Effector memory CD8-positive, alpha-beta T cell (primary cell): ENCODE measurements at regions not wholly inside any gene's neighbourhood (a gene's known extent, or its start where the extent isn't known, plus 50 kb on each side); places are given as distances from the start of the nearest gene placed in this dataset.
A peak's percentile ranks its signal among the peaks of the same experiment; 100 is the strongest.

ENCODE experiments used
- ATAC-seq: fragments of 150-1000 bp; cut with Tn5 transposase; replicated peaks from 2 replicates; pipeline ENCODE4 v1.10.0; 2021; ENCODE audit warnings: mild to moderate bottlenecking, moderate library complexity
- DNase-seq, 3 experiments: peaks; one replicate each; pipeline ENCODE4 v3.0.0; 2021
- H3K27ac Mint-ChIP-seq, 2 donors: one replicate each; pipeline ENCODE4 v1.8.0; 2022; ENCODE audit warnings: mild to moderate bottlenecking in 2 of 2, mixed read lengths in 2 of 2, moderate library complexity in 2 of 2
- H3K27me3 Mint-ChIP-seq, 2 donors: one replicate each; pipeline ENCODE4 v1.8.0; 2022; ENCODE audit warnings: mixed read lengths in 2 of 2
- H3K36me3 Mint-ChIP-seq: one replicate; pipeline ENCODE4 v1.8.0; 2022; ENCODE audit warnings: mild to moderate bottlenecking, moderate library complexity, mixed read lengths; ENCODE audit not compliant: insufficient read depth
- H3K4me1 Mint-ChIP-seq, 2 donors: one replicate each; pipeline ENCODE4 v1.8.0; 2022; ENCODE audit warnings: low read depth in 2 of 2, mixed read lengths in 2 of 2
- H3K4me3 Mint-ChIP-seq, 2 donors: one replicate each; pipeline ENCODE4 v1.8.0; 2022; ENCODE audit warnings: mild to moderate bottlenecking in 2 of 2, mixed read lengths in 2 of 2, moderate library complexity in 2 of 2
- H3K9me3 Mint-ChIP-seq, 2 donors: one replicate each; pipeline ENCODE4 v1.8.0; 2022; ENCODE audit warnings: mixed read lengths in 2 of 2

DNA sequence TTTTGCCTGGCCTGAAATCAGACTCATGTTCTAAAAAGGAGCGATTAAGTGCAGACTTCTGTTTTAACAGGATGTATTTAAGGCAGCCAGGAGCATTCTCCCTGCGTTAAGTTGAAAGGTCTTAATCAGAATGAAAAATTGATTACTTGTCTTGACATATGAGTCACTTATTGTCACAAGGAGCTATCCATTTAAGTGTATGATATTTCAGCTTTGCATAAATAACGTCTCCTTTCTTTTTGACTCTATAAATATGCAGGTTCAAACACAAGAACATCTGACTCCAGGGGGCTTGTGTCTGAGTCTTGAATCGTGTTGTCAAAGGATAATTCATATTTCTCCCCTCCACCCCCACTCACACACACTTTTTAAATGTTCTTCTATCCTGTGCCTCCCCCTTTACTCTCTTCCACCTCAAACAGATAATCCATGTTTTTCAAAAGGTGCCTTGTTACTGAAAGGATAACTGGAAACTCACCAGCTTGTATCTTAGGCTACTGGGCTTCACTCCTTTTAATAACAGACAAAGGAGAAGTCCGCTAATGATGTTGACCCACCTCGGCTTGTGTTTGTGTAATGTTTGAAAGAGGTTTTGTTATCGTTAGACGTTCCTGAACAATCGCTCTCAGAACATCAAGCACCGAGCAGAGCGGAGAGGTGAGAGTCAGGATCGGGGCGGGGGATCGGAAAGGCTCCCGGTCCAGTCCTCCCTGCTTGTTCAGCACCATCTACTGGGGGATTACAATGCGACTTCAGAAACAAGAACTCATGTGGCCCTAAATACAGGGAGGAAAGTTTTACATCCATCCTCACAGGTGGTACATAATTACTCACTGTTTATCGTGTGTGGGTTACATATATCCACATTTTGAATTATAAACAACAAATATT lies 107.5 kb upstream of the RPL34 start:
- Mint-ChIP-seq H3K27ac (no peak overlapping the region), H3K4me3 (no peak overlapping the region)

DNA sequence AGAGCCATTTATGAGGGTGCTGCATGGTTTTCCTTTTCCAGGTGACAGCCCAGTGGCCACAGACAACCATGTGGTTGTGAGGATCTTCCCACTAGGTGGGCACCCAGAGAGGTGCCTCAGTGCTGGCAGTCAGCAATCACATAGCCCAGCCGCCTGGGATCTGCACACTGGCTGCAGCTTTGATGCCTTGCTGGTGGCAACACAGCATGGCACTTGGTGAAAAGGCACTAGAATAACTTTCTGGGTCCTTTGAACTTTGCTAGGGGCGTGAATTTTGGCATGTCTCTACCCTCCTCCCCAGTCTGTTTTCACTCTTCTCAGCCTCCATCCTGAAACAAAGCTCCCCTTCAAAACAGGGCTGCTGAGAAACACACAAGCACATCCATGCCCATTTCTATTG lies 108.8 kb upstream of the RPL34 start:
- H3K36me3 Mint-ChIP-seq: no peaks in the 10 kb centered on the region

More for the DNA sequence above, 107.5 kb upstream of the RPL34 start:
- H3K36me3 Mint-ChIP-seq: no peaks in the 10 kb centered on the region
- H3K27me3 Mint-ChIP-seq: peaks cover 42 to 44% of the 10 kb centered on the region in 2 donors
- ATAC-seq (no peak), DNase-seq (no peak)
- H3K9me3 Mint-ChIP-seq: no peaks in the 10 kb centered on the region
- peaks cover 0 to 5% of the 10 kb centered on the region in 2 donors for H3K4me1 Mint-ChIP-seq

DNA sequence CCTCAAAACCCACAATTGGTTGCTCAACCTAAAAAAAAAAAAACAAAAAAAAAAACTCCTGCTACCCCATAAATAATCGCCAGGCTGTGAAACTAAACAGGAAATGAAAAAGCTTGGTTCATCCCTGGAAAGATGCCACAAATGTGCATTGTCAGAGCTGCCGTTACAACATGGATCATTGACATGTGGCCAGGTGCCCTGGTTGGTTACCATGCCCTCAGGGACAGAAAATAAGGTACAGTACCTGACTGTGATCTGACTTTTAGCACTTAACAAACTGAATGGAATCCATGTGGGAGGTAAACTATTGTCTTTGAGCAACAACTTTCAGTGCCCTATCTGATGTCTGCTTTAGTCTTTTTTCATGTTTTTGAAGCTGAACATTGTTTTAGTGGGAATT lies 118.0 kb upstream of the RPL34 start:
- ATAC-seq (no peak), DNase-seq (no peak)
- Mint-ChIP-seq H3K9me3 (no peaks in the 10 kb centered on the region), H3K36me3 (no peaks in the 10 kb centered on the region), H3K4me3 (no peak overlapping the region), H3K27ac (no peak overlapping the region), H3K27me3 (peaks cover 0 to 13% of the 10 kb centered on the region in 2 donors), H3K4me1 (no peaks in the 10 kb centered on the region)

More for the DNA sequence above, 108.8 kb upstream of the RPL34 start:
- DNase-seq (no peak), ATAC-seq (no peak)
- Mint-ChIP-seq H3K27ac (peak overlapping the region in 1 of 2 donors; percentile 20), H3K9me3 (peaks cover 0 to 4% of the 10 kb centered on the region in 2 donors), H3K4me1 (peaks cover 0 to 5% of the 10 kb centered on the region in 2 donors), H3K27me3 (peaks cover 42 to 44% of the 10 kb centered on the region in 2 donors), H3K4me3 (no peak overlapping the region)

DNA sequence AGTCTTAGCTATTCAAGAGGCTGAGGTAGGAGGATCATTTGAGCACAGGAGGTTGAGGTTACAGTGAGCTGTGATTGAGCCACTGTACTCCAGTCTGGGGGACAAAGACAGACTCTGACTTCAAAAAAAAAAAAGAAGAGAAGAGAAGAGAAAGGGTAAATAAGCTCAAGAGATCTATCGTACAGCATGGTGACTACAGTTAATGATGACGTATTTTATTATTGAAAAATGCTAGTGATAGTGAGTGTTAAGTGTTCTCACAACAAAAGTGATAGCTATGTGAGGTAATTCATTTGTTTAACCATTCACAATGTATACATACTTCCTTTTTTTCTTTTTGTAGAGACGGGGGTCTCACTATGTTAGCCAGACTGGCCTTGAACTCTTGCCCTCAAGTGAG lies 121.5 kb upstream of the RPL34 start:
- Mint-ChIP-seq H3K27me3 (peaks cover under 1 to 13% of the 10 kb centered on the region in 2 donors), H3K4me3 (no peak overlapping the region), H3K4me1 (no peaks in the 10 kb centered on the region), H3K36me3 (no peaks in the 10 kb centered on the region), H3K9me3 (no peaks in the 10 kb centered on the region), H3K27ac (no peak overlapping the region)
- ATAC-seq: no peak
- no peak for DNase-seq

DNA sequence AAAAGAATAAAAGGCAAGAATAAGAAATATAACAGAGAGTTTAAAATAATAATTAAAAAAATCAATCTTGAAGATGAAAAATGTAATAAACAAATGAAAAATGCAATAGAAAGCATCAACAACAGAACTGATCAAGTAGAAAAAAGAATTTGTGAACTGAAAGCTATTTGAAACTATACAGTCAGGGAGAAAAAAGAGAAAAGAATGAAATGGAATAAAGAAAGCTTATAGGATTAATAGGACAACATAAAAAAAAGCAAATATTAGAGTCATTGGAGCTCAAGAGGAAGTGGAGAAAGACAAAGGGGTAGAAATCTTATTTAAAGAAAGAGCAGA lies 126.8 kb upstream of the RPL34 start:
- Mint-ChIP-seq H3K27me3 (peaks cover 19 to 30% of the 10 kb centered on the region in 2 donors), H3K27ac (no peak overlapping the region), H3K36me3 (no peaks in the 10 kb centered on the region), H3K9me3 (peaks cover 0 to 5% of the 10 kb centered on the region in 2 donors), H3K4me3 (no peak overlapping the region), H3K4me1 (no peaks in the 10 kb centered on the region)
- DNase-seq (no peak), ATAC-seq (no peak)

DNA sequence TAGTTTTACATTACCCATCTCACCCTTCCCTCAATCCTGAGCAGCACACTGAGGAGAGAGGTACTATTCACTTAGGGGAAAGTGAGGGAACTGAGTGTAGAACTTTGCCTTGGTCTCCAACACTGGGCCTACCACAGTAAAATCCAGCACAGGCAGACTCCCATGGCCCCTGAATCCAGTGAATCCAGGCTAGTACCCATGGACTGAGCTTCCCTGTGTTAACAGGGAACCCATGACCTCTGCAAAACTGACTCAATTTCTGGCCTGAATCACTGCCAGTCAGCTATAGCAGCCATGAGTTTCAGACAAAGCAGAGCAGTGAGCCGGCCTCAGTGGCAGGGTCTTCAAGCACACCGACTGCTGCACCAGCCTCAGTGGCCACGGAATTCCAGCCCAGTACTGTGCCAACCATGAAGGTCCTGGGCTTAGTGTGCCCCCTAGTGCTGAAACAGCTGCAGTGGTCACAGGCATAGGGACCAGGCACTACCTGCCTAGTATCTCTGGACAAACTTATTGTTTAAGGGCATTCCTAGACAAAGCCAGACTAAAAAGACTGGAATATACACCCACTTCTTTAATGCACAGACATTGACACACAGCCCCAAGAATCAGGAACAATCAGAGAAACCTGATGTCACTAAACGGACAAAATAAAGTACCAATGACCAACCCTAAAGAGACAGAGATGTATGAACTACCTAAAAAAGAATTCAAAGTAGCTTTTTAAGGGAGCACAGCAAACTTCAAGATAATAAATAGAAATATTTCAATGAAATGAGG lies 127.4 kb upstream of the RPL34 start:
- H3K9me3 Mint-ChIP-seq: peaks cover 0 to 5% of the 10 kb centered on the region in 2 donors
- DNase-seq: peak in 1 of 3 experiments; percentile 3
- no peaks in the 10 kb centered on the region for H3K36me3 Mint-ChIP-seq
- peaks cover 19 to 30% of the 10 kb centered on the region in 2 donors for H3K27me3 Mint-ChIP-seq
- no peak overlapping the region for H3K27ac Mint-ChIP-seq
- H3K4me3 Mint-ChIP-seq: no peak overlapping the region
- no peak for ATAC-seq
- H3K4me1 Mint-ChIP-seq: no peaks in the 10 kb centered on the region

DNA sequence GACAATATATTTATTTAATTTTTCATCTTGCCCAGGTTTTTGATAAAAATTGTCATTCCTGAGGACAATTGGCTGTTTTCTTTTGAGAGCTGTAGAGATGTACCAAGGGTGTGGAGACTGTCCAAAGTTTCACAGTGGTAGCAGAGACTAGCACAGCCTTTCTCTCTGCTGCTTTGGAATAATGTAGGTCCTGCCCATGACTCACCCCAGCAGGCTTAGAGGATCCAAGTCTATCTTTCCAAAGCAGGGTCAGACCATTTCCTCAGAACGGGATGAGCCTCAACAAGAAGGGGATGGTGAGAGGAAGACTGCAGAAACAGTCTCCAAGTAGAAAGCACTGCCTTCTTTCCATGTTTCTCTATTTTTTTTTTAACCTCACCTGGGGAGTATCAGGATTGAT lies 131.5 kb upstream of the RPL34 start:
- peaks cover 0 to 5% of the 10 kb centered on the region in 2 donors for H3K9me3 Mint-ChIP-seq
- ATAC-seq (no peak), DNase-seq (no peak)
- H3K27ac Mint-ChIP-seq: no peak overlapping the region
- peaks cover 6 to 10% of the 10 kb centered on the region in 2 donors for H3K4me1 Mint-ChIP-seq
- no peak overlapping the region for H3K4me3 Mint-ChIP-seq
- H3K36me3 Mint-ChIP-seq: peaks cover 2% of the 10 kb centered on the region
- H3K27me3 Mint-ChIP-seq: peaks cover 19 to 36% of the 10 kb centered on the region in 2 donors

DNA sequence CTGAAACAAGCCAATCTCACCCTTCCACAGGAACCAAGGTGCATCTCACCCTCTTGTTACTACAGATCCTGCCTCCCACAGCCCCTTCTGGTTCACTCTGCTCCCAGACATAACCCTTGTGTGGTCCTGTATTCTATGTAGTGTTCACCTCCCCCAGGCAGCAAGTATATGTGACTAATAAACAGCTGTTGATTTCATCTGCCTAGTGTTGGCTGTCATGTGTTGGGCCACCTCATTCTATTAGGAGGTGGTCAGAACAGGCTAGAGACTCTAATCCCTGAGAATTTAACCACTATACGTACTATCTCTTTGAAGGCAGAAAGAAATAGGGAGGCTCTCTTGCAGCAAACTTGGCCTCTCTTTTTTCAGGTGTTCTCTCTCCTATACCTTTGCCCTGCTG lies 134.3 kb upstream of the RPL34 start:
- ATAC-seq (no peak), DNase-seq (no peak)
- Mint-ChIP-seq H3K9me3 (no peaks in the 10 kb centered on the region), H3K36me3 (peaks cover 2% of the 10 kb centered on the region), H3K4me3 (no peak overlapping the region), H3K27me3 (peaks cover 12 to 23% of the 10 kb centered on the region in 2 donors), H3K4me1 (peaks cover 20 to 24% of the 10 kb centered on the region in 2 donors), H3K27ac (no peak overlapping the region)

DNA sequence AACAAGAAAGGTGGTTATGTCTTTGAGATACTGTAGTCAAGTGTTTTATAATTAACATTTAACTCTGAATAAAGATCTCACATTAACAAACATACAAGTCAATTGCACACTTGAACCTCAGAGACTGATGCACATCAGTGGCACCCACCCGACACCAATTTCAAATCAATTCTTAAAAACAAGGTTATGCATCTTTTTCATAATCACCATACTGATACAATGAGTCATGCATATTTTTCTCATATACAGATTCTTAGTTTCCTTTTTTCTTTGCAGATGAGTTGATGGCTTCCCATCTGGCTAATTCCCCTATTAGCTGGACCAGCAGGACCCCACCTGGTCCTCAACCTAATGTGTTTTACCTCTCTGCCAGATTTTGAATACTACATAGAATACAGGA lies 136.2 kb upstream of the RPL34 start:
- Mint-ChIP-seq H3K4me3 (peak overlapping the region in 1 of 2 donors; percentile 7), H3K27ac (no peak overlapping the region), H3K36me3 (peaks cover 2% of the 10 kb centered on the region), H3K9me3 (no peaks in the 10 kb centered on the region), H3K27me3 (peaks cover 5 to 10% of the 10 kb centered on the region in 2 donors), H3K4me1 (peaks cover 20 to 24% of the 10 kb centered on the region in 2 donors)
- DNase-seq: no peak
- ATAC-seq: no peak

DNA sequence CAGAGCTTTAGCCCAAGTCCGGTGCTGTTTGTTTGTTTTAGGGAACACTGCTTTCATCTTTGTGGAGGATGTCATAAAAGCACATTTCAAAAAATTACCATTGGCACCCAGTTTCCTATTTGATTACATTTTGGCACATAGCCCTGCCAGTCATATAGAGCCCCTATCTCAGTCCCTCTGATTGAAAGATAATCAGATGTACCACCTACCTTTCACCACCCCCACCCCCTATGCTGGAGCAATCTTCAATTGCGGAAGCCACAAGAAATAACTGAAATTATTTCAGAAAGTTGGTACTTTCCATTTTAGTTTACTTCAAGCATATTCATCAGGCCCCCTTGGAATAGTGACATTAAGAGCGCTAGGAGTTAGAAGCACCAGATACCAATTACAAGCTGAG lies 136.7 kb upstream of the RPL34 start:
- Mint-ChIP-seq H3K9me3 (no peaks in the 10 kb centered on the region), H3K27ac (peak overlapping the region; percentile 33 to 84), H3K4me1 (peaks cover 20 to 24% of the 10 kb centered on the region in 2 donors), H3K4me3 (peak overlapping the region; percentile 50 to 74), H3K36me3 (peaks cover 2% of the 10 kb centered on the region), H3K27me3 (peaks cover 0 to 7% of the 10 kb centered on the region in 2 donors)
- DNase-seq (no peak), ATAC-seq (no peak)

DNA sequence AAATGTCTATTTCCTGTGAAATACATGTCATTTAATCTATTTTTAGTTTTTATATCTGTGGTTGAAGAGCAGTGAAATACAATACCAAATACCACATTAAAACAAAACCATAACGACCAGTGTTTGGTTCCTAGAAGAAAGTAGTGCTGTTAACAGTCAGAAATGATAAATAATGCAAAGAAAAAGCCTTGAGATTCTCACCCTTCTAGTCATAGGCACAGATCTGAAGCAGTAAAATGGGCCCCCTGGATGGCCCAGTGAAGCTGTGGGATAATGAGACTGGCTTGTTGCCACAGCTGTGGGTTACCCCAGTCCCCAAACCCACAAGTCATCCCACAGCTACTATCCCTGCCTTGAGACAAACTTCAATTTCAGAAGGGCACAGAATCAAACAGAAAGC lies 137.3 kb upstream of the RPL34 start:
- Mint-ChIP-seq H3K9me3 (no peaks in the 10 kb centered on the region), H3K4me1 (peaks cover 20 to 24% of the 10 kb centered on the region in 2 donors), H3K27ac (peak overlapping the region; percentile 33 to 84), H3K27me3 (peaks cover 0 to 7% of the 10 kb centered on the region in 2 donors), H3K4me3 (peak overlapping the region; percentile 50 to 74), H3K36me3 (peaks cover 2% of the 10 kb centered on the region)
- DNase-seq (peak in 1 of 3 experiments; percentile 4), ATAC-seq (peak; percentile 65)

DNA sequence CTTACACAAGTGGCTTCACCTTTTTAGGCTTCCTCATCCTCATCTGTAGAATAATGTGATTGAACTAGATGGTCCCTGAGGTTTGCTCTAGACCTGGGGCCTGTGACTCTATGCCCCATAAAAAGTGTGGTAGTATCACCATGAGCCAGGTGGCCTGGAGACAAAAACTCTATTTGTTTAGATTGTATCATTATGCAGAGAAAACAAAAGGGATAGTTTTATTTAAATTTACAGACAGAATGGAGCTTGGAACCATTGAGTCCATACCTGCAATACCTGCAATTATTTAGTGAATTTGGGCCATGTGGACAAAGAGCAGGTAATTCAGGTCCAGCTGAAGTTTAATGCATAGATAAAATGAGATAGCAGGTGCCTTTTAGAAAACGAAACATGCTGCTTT lies 139.5 kb upstream of the RPL34 start:
- Mint-ChIP-seq H3K4me1 (peaks cover 20 to 24% of the 10 kb centered on the region in 2 donors), H3K27me3 (no peaks in the 10 kb centered on the region), H3K27ac (no peak overlapping the region), H3K36me3 (no peaks in the 10 kb centered on the region), H3K9me3 (no peaks in the 10 kb centered on the region), H3K4me3 (no peak overlapping the region)
- ATAC-seq: no peak
- DNase-seq: no peak

DNA sequence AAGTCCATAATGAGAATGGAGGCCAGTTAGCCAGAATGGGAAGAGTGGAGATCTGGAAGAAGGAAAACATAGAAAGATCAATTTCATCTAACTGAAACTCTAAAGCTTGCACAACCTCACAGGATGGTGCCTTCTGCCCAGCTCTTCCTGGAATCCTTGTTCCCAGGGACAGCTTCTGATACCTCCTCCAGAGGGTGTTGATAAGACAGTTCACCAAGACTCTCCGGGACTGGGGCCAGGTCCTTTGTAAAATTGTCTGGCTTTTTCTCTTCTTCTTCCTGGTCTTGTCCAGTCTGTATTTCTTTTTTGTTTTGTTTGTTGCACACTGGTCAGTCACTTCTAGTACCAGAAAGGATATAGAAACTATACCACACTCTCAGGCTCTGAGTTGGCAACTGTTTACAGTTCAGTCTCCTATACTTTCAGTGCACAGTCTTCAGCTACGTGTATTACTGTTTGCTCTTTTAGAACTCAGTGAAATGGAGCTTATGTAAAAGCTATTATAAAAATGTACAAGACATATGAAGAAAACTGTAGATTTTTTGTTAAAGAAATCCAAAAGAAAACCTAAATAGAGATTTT lies 142.8 kb upstream of the RPL34 start:
- ATAC-seq (no peak), DNase-seq (no peak)
- H3K27ac Mint-ChIP-seq: no peak overlapping the region
- no peaks in the 10 kb centered on the region for H3K36me3 Mint-ChIP-seq
- peaks cover 0 to 8% of the 10 kb centered on the region in 2 donors for H3K27me3 Mint-ChIP-seq
- H3K4me3 Mint-ChIP-seq: no peak overlapping the region
- peaks cover 3 to 4% of the 10 kb centered on the region in 2 donors for H3K4me1 Mint-ChIP-seq
- H3K9me3 Mint-ChIP-seq: no peaks in the 10 kb centered on the region
